ENCODE measurements at regions not wholly inside any gene's neighbourhood (a gene's known extent, or its start where the extent isn't known, plus 50 kb on each side); places are given as distances from the start of the nearest gene placed in this dataset.

DNA sequence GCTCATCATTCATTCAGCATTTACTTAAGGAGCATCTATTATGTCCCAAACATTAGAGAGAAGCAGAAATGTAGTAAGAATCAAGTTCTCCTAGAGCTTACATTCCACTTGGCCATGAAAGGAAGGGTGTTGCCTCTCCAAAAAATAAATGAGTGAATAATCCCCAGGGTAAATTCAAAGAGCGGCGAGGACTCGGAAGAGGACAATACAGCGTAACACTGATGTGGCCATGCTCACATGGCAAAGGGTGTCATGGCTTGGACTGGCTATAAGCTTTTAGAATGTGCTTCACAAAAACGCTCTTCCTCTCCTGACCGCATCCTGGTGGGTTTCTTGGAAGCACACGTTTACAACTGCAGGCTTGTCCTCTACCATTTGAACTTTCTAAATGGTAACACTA, 290.2 kb downstream of the IRS2 start:
- TF ChIP-seq EZH2 (IDR thresholded peaks at IDR 0.05; ENCODE audit: insufficient read depth, low read length) = no peak
- TF ChIP-seq, protein P1, sequence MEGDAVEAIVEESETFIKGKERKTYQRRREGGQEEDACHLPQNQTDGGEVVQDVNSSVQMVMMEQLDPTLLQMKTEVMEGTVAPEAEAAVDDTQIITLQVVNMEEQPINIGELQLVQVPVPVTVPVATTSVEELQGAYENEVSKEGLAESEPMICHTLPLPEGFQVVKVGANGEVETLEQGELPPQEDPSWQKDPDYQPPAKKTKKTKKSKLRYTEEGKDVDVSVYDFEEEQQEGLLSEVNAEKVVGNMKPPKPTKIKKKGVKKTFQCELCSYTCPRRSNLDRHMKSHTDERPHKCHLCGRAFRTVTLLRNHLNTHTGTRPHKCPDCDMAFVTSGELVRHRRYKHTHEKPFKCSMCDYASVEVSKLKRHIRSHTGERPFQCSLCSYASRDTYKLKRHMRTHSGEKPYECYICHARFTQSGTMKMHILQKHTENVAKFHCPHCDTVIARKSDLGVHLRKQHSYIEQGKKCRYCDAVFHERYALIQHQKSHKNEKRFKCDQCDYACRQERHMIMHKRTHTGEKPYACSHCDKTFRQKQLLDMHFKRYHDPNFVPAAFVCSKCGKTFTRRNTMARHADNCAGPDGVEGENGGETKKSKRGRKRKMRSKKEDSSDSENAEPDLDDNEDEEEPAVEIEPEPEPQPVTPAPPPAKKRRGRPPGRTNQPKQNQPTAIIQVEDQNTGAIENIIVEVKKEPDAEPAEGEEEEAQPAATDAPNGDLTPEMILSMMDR (IDR thresholded peaks at IDR 0.05; ENCODE audit: insufficient read depth, low read depth, low read length) = no peak
